Mesendoderm (in vitro differentiated cells): ENCODE measurements at regions not wholly inside any gene's neighbourhood (a gene's known extent, or its start where the extent isn't known, plus 50 kb on each side); places are given as distances from the start of the nearest gene placed in this dataset.
"Not testable (repeated sequence)": the region's sequence is repeated elsewhere in the genome, so short reads cannot be mapped to it uniquely, and the experiment has no call there.

ENCODE experiments used
- DNase-seq: peaks from one replicate; pipeline ENCODE4 v3.0.0; 2013
- H2AK5ac ChIP-seq: 2 replicates; pipeline ENCODE4 v1.6.1; 2013; ENCODE audit warnings: low read length, inconsistent platforms
- H2BK120ac ChIP-seq: 2 replicates; pipeline ENCODE4 v1.6.1; 2013; ENCODE audit warnings: low read depth, mild to moderate bottlenecking, low read length, moderate library complexity, mixed read lengths
- H2BK15ac ChIP-seq: replicated peaks from 2 replicates; pipeline ENCODE4 v1.6.1; 2013; ENCODE audit warnings: low read depth, mild to moderate bottlenecking, moderate library complexity
- H2BK5ac ChIP-seq: 2 replicates; pipeline ENCODE4 v1.6.1; 2013; ENCODE audit warnings: low read length, inconsistent platforms
- H3K18ac ChIP-seq: 2 replicates; pipeline ENCODE4 v1.6.1; 2013; ENCODE audit warnings: mild to moderate bottlenecking, low read length, mixed read lengths
- H3K23ac ChIP-seq: one replicate; pipeline ENCODE4 v1.6.1; 2013; ENCODE audit warnings: low read length
- H3K27ac ChIP-seq: 2 replicates; pipeline ENCODE4 v1.5.1; 2013; ENCODE audit warnings: low read depth, mild to moderate bottlenecking, inconsistent platforms, low read length, moderate library complexity
- H3K27me3 ChIP-seq: 2 replicates; pipeline ENCODE4 v1.6.1; 2013; ENCODE audit warnings: low read length, control low read depth, mild to moderate bottlenecking, inconsistent platforms; ENCODE audit not compliant: insufficient read depth, poor library complexity
- H3K36me3 ChIP-seq: 2 replicates; pipeline ENCODE4 v1.6.1; 2013; ENCODE audit warnings: low read length, inconsistent platforms; ENCODE audit not compliant: control insufficient read depth, insufficient read depth
- H3K4ac ChIP-seq: one replicate; pipeline ENCODE4 v1.6.1; 2013; ENCODE audit warnings: low read depth, mild to moderate bottlenecking, low read length, moderate library complexity
- H3K4me1 ChIP-seq: 2 replicates; pipeline ENCODE4 v1.6.1; 2013; ENCODE audit warnings: low read depth, low read length, inconsistent platforms; ENCODE audit not compliant: control insufficient read depth
- H3K4me2 ChIP-seq: 2 replicates; pipeline ENCODE4 v1.6.1; 2013; ENCODE audit warnings: low read length
- H3K4me3 ChIP-seq: 2 replicates; pipeline ENCODE4 v1.5.1; 2013; ENCODE audit warnings: mild to moderate bottlenecking, low read length
- H3K56ac ChIP-seq: one replicate; pipeline ENCODE4 v1.6.1; 2013; ENCODE audit warnings: low read length
- H3K79me1 ChIP-seq: 2 replicates; pipeline ENCODE4 v1.6.1; 2013; ENCODE audit warnings: low read length, inconsistent platforms
- H3K79me2 ChIP-seq: 2 replicates; pipeline ENCODE4 v1.6.1; 2013; ENCODE audit warnings: mild to moderate bottlenecking, low read length; ENCODE audit not compliant: control insufficient read depth, insufficient read depth
- H3K9ac ChIP-seq: 2 replicates; pipeline ENCODE4 v1.6.1; 2013; ENCODE audit warnings: low read length, inconsistent platforms
- H4K5ac ChIP-seq: one replicate; pipeline ENCODE4 v1.6.1; 2013; ENCODE audit warnings: low read length
- H4K8ac ChIP-seq: one replicate; pipeline ENCODE4 v1.6.1; 2013; ENCODE audit warnings: low read depth, mild to moderate bottlenecking, control low read depth, low read length, moderate library complexity
- WGBS: extraction: QIAGEN DNeasy Blood & Tissue Kit; methylation state at CpG from one replicate; pipeline ENCODE4 v1.1.7; 2013; ENCODE audit warnings: low lambda C conversion rate, missing lambda C conversion rate; ENCODE audit not compliant: insufficient coverage; ENCODE audit errors: extremely low coverage; 5-methylcytosine and 5-hydroxymethylcytosine counted together

GRCh38 chr12:78563826-78564225 is 300.7 kb upstream of the SYT1 start:
- Histone ChIP-seq H3K27ac (no peak overlapping the region), H3K36me3 (no peaks in the 10 kb centered on the region), H3K79me2 (no peaks in the 10 kb centered on the region), H2BK120ac (no peak overlapping the region), H3K4me2 (no peak overlapping the region), H4K8ac (no peak overlapping the region), H3K9ac (no peak overlapping the region), H3K4me1 (no peaks in the 10 kb centered on the region), H3K56ac (no peak overlapping the region), H3K18ac (no peak overlapping the region), H3K23ac (no peak overlapping the region), H2AK5ac (no peak overlapping the region), H3K27me3 (no peaks in the 10 kb centered on the region), H2BK5ac (no peak overlapping the region), H3K4me3 (no peak overlapping the region), H3K4ac (no peak overlapping the region), H3K79me1 (no peaks in the 10 kb centered on the region), H2BK15ac (no peak overlapping the region), H4K5ac (no peak overlapping the region)
- no peak for DNase-seq
- no CpG with 5 or more reads among the region's 3 CpGs for WGBS

- H3K9ac ChIP-seq, result no peak overlapping the region
- no peaks in the 10 kb centered on the region for H3K79me2 ChIP-seq
- H3K4me3 ChIP-seq, result no peak overlapping the region
- H4K5ac ChIP-seq, result no peak overlapping the region
- WGBS, result no CpG with 5 or more reads among the region's 3 CpGs
- no peaks in the 10 kb centered on the region for H3K27me3 ChIP-seq
- no peak overlapping the region for H3K4ac ChIP-seq
- H3K23ac ChIP-seq, result no peak overlapping the region
- H2AK5ac ChIP-seq, result no peak overlapping the region
- H4K8ac ChIP-seq, result no peak overlapping the region
- no peak for DNase-seq
- no peak overlapping the region for H3K56ac ChIP-seq
- no peak overlapping the region for H2BK15ac ChIP-seq
- H3K18ac ChIP-seq, result no peak overlapping the region
- no peak overlapping the region for H3K4me2 ChIP-seq
- H3K4me1 ChIP-seq, result no peaks in the 10 kb centered on the region
- no peak overlapping the region for H3K27ac ChIP-seq
- H3K36me3 ChIP-seq, result no peaks in the 10 kb centered on the region
- H2BK5ac ChIP-seq, result no peak overlapping the region
- H2BK120ac ChIP-seq, result no peak overlapping the region
- H3K79me1 ChIP-seq, result no peaks in the 10 kb centered on the region
Observed at GRCh38 chr12:78566456-78566855, 298.1 kb upstream of the SYT1 start.

- Histone ChIP-seq H3K18ac (no peak overlapping the region), H2BK5ac (no peak overlapping the region), H3K27me3 (no peaks in the 10 kb centered on the region), H3K79me1 (no peaks in the 10 kb centered on the region), H2BK120ac (no peak overlapping the region), H3K27ac (no peak overlapping the region), H3K4me1 (no peaks in the 10 kb centered on the region), H4K8ac (no peak overlapping the region), H2BK15ac (no peak overlapping the region), H3K36me3 (no peaks in the 10 kb centered on the region), H3K4me3 (no peak overlapping the region), H4K5ac (no peak overlapping the region), H3K23ac (no peak overlapping the region), H3K79me2 (no peaks in the 10 kb centered on the region), H2AK5ac (no peak overlapping the region), H3K9ac (no peak overlapping the region), H3K4ac (no peak overlapping the region), H3K56ac (no peak overlapping the region), H3K4me2 (no peak overlapping the region)
- DNase-seq, result no peak
- WGBS, result no CpG with 5 or more reads among the region's 2 CpGs
Observed at GRCh38 chr12:78568321-78569020, 296.1 kb upstream of the SYT1 start.

GRCh38 chr12:78571953-78572352 is 292.6 kb upstream of the SYT1 start:
- H4K5ac ChIP-seq, result no peak overlapping the region
- no peak overlapping the region for H2AK5ac ChIP-seq
- H3K4me3 ChIP-seq, result no peak overlapping the region
- no peak overlapping the region for H4K8ac ChIP-seq
- H3K79me2 ChIP-seq, result no peaks in the 10 kb centered on the region
- WGBS, result no CpG with 5 or more reads among the region's 5 CpGs
- no peaks in the 10 kb centered on the region for H3K79me1 ChIP-seq
- no peaks in the 10 kb centered on the region for H3K4me1 ChIP-seq
- no peaks in the 10 kb centered on the region for H3K27me3 ChIP-seq
- H3K36me3 ChIP-seq, result no peaks in the 10 kb centered on the region
- H2BK120ac ChIP-seq, result no peak overlapping the region
- no peak overlapping the region for H3K9ac ChIP-seq
- H3K56ac ChIP-seq, result no peak overlapping the region
- no peak overlapping the region for H3K4me2 ChIP-seq
- no peak overlapping the region for H3K23ac ChIP-seq
- H2BK5ac ChIP-seq, result no peak overlapping the region
- no peak overlapping the region for H3K4ac ChIP-seq
- no peak overlapping the region for H3K18ac ChIP-seq
- H2BK15ac ChIP-seq, result no peak overlapping the region
- peak; percentile 65 for DNase-seq
- no peak overlapping the region for H3K27ac ChIP-seq

GRCh38 chr12:78575208-78575607 is 289.4 kb upstream of the SYT1 start:
- H3K36me3 ChIP-seq, H4K5ac ChIP-seq, H3K79me2 ChIP-seq, H4K8ac ChIP-seq, H3K23ac ChIP-seq, H3K4me3 ChIP-seq, H3K27me3 ChIP-seq, H2BK15ac ChIP-seq, H2AK5ac ChIP-seq, H3K9ac ChIP-seq, H3K4ac ChIP-seq, H3K18ac ChIP-seq, H3K56ac ChIP-seq, H2BK120ac ChIP-seq, H2BK5ac ChIP-seq, DNase-seq, H3K27ac ChIP-seq, H3K79me1 ChIP-seq, H3K4me2 ChIP-seq, H3K4me1 ChIP-seq: not testable (repeated sequence)
- WGBS, result no CpG with 5 or more reads among the region's 6 CpGs

GRCh38 chr12:78579846-78580245 is 284.7 kb upstream of the SYT1 start:
- Histone ChIP-seq H3K56ac (no peak overlapping the region), H3K27ac (no peak overlapping the region), H3K4me2 (no peak overlapping the region), H3K23ac (no peak overlapping the region), H3K4me3 (no peak overlapping the region), H3K4me1 (no peaks in the 10 kb centered on the region), H3K9ac (no peak overlapping the region), H2BK5ac (no peak overlapping the region), H3K36me3 (no peaks in the 10 kb centered on the region), H2BK120ac (no peak overlapping the region), H4K8ac (no peak overlapping the region), H3K27me3 (no peaks in the 10 kb centered on the region), H4K5ac (no peak overlapping the region), H3K79me1 (no peaks in the 10 kb centered on the region), H3K4ac (no peak overlapping the region), H3K18ac (no peak overlapping the region), H2BK15ac (no peak overlapping the region), H2AK5ac (no peak overlapping the region), H3K79me2 (no peaks in the 10 kb centered on the region)
- no peak for DNase-seq
- WGBS, result no CpG with 5 or more reads among the region's 1 CpG
